ENCODE measurements at regions not wholly inside any gene's neighbourhood (a gene's known extent, or its start where the extent isn't known, plus 50 kb on each side); places are given as distances from the start of the nearest gene placed in this dataset.

DNA sequence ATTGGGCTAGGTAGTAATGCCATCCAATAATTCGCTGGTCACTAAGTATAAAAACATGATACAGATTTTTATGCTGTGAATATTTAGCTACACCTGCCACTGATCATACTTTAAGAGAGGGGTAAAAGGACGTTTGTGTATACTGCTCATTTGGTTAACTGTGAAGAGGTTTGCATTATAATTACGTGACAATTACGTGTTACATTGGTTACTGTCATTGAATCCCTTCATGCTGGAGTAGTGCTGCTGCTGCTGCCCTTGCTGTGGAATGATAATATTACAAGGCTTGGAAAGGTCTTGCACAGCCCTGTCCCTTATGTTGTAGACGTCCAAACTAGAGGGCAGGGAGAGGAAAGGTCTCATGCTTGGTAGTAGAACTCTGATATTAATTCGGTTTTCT is 312.2 kb upstream of the ATP2B1 start:
- DNase-seq: no peak

DNA sequence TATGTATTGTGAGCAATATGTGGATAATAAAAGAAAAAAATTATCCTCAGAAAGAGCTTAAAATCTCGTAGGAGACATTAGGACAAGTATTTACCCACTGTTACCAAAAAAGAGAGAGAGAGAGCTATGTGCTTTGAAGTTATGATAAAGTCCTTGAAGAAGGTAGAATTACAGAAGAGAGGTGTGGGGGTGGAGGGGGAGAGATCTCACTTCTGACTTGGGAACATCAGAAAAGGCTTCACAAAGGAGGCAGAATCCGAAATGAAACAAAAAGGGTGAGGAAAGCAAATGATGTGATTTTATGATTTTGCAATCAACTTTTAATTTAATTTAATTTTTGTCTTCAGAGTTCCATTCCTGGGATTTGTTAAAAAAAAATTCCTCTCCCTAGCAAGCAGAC is 311.8 kb upstream of the ATP2B1 start:
- DNase-seq: no peak

DNA sequence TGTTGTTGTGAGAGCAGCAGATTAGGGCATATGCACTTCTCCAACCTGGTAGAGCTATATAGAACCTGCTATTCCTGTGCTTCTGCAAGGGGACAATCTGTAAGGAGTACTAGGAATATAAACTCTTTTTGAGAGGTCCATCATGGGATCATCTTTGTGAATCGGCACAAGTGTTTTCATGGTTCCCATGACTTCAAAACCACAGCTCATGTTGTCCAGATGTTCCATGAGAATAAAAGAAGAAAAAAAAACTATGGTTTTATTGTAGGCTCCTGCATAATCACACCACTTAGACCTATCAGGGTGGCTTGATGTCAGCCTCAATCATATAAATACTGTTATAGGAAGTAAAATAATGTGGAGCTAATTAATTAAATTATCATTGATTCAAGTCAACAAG is 311.4 kb upstream of the ATP2B1 start:
- no peak for DNase-seq

DNA sequence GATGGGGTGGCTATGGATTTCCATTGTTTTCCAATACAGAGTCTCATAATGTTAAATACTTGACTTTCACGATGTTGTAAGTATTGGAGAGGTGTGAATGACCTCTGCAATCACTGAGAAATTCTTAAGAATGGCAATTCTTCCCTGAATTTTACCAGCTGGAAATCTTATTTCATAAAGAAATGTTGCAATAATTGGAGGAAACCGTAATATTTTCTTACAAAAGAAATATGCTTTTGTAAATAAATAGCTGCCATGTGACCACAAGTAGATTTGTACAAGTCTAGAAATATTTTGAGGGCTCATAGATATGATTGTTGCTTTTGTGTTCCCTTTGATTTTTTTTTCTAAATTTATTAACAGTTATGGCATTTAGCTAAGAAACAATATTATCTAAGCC is 308.7 kb upstream of the ATP2B1 start:
- no peak for DNase-seq

DNA sequence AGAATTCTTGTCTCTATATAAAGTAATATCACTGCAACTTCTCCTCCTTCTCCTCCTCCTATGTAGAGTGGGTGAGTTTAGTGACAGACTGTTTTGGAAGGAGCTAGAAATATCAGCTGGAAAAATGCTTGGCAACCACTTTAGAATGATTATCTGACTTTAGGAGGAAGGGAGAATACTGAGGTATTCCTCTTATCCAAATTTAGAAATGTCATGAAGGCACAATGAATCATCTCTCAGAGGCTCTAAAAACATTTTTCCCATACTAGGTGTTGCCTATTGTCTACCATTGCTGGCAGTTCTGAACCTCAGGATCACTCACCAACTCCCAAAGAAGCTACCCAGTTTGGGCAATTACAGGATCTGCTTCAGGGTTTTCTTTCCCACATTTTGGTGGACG is 306.6 kb upstream of the ATP2B1 start:
- no peak for DNase-seq

DNA sequence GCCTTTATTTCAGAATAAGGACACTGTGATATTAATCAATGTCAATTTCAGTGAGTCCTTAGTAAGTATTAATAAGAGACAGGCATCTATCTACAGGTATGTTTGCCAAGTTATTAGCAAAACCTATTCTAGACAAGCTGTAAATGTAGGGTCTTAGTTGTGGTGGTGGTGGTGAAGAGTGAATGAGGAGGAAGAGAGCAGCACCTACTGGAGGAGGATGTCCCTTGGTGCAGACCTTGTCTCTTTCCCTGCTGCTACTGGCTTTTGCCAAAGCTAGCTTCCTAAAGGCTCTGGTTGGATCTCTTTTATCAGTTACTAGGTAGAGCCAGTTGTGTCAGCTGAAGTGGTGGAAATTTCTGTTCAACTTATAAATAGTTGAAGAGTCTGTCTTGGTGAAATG is 304.8 kb upstream of the ATP2B1 start:
- DNase-seq: no peak

DNA sequence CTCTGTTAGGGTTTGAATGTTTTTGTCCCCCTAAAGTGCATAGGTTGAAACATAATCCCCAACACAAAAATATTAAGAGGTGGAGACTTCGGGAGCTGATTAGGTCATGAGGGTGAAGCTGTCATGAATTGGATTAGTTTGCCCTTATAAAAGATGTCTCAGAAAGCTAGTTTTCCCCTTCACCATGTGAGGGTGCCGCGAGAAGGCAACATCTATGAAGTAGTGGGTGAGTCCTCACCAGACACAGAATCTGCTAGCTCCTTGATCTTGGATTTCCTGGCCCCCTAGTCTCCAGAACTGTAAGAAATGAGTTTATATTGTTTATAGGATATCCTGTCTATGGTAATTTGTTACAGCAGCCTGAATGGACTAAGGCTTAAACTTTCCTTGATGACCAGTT is 301.5 kb upstream of the ATP2B1 start:
- DNase-seq: no peak

DNA sequence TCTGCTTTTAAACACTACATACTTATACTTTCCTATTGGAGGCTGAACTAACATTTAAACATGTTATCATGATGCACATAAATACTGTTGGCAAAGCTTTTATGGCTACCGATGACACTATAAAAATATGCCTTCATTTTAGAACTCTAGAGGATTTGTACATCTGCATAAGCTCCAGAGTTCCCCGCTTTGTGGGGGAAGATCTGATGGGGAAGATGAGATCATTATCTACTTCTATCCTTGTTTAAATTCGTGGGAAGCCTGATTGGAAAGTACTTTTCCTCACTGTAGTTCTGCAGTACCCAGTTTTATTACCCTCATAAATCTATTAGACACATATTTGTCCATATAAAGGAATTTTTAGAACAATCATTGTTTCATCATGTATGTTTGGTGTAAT is 299.6 kb upstream of the ATP2B1 start:
- no peak for DNase-seq

DNA sequence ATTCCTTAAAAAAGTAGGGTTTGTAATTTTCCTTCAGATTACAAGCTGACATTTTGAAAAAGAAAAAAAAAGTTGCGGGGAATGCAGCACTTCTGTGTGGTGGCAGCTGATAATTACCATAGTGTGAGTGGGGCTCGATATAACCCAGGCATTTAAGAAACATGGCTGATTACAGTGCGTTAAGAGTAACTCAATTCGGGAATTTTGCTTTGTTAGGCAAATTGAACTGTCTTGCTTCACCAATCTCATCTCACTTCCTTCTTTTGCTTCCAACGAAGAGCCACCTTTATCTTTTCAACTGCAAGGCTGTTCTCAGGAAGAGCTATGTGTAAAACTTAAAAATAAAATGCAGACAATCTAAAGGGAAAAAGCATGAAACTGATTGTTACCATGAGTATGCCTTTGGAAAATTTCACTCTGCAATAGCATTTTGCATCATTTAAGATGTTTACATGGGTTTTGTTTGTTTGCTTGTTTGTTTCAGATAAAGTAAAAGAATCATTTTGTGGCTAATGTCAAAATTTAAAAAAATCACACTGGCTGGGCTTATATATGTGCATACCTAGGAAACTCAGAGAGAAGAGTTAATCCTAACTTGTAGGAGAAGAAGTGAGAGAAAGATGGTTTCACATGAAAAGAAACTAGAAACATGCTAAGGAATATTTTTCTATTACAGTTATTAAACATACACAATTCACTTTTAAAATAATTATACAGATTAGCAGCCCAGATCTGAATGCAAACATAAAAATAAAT is 295.9 kb upstream of the ATP2B1 start:
- DNase-seq: no peak

DNA sequence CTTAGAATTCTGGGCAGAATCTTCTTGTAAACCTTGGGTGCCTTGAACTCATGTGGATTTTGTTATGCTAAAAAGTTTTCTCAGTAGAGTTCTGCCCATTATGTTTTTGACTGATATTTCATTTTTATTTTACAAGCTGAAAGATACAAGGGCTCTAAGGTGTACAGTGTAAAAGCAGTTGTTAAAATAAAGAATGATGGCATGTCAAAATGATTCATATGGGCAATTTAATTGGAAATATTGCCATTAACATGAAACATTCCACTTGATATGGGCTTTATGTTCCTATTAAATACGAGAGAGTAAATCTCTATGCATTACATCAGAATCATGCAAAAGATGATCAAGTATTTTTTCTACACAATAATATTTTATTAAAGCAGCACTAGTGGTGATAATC is 295.1 kb upstream of the ATP2B1 start:
- no peak for DNase-seq

DNA sequence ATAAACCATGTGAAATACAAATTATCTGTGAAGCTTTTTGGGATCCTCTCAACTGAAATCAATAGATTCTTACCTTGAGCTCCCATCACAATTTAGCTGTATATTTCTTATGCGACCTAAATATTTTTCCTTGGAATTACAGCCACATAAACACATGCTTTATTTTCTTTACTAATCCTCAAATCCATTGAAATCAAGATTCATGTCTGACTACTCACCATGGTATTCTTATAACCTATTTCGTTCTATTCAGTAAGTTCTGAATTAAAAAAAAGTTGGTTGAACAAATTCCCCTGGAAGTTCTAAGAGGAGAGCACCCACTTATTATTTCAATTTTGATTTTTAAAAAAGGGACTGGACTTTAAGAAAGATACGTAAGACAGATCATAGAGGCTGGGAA is 292.1 kb upstream of the ATP2B1 start:
- no peak for DNase-seq

DNA sequence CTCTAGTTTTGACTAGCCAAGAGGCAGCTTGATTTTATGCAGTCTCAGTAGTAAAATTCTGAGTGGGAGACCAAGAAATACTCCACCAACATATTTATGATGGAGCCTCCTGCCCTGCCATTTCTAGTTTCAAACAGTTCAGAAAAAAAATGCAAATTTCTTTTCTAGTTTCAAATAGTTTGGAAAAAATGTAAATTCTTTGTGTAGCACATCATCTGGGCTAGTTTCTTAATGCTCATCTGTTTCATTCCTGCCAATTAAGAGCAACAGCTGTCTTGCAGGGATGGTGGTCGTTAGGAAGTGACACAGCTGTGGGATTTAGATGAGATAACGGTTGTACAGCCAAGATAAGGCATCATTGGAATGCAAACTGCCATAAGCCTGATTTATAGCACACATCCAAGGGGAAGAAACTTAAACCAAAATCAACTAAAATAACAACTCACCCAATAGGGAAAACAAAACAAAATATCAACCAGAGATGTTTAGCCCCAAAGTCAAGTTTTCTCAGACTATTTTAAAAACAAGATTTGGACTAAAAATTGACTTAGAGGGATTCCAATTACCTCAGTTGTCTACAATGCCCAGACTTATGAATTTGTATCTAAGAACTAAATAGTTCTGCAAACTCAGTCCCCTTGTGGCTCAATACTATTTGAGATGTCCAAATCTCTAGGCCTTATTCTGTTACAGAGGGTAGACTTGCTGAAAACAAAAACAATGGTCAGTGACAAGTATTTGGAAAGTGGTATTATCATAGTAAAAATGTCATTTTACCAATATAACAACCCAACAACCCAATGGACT is 291.3 kb upstream of the ATP2B1 start:
- DNase-seq: no peak

DNA sequence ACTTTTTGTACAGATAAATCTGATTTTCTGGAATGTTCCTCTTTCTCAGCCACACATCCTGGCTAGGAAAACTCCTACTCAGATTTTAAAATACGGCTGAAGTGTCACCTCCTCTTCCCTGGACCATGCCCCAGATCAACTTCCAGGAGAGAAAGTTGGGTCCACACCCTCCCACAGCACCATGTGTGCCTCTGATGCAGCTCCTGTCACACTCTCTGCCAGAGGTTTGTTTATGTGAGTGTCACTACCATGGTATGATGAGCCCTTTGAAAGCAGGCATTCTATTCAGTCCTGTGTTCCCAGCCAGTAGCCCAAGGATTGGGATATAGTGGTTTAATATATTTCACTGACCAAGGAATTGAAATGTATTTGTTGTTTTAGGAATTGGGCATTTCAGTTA is 287.2 kb upstream of the ATP2B1 start:
- DNase-seq: no peak

DNA sequence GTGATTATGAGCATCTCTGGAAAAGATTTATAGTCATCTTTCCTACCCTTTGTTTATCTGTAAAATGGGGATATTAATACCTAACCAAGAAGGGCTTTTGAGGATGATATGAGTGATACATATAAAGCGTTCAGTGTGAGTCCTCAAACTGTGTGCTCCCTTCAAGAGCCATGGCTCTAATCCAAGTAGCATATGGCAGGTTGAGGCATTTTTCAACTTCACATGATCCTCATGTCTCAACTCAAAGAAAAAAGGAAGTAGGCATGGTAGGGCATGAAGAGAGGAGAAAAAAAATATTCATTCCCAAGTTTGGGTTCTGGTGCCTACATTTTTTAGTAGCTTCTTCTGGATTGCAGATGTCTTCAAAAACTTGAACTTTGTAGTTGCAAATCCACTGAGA is 286.3 kb upstream of the ATP2B1 start:
- no peak for DNase-seq

DNA sequence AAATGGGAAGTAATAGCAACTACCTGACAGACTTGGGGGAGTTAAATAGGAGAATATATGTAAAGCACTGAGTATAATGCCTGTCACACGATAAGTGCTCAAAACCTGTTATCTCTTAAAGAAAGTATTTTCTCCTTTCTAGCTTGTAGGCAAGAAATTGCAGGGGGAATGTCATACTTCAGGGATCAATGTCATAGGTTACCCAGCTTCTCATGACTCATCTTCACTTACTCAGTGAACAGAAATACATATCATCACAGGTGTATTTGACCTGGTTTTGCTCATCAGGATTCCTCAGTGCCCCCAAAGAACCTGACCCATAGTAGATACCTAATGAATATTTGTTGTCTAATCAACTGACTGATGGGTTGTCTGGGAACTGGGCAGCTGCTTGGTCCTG is 285.0 kb upstream of the ATP2B1 start:
- DNase-seq: no peak

DNA sequence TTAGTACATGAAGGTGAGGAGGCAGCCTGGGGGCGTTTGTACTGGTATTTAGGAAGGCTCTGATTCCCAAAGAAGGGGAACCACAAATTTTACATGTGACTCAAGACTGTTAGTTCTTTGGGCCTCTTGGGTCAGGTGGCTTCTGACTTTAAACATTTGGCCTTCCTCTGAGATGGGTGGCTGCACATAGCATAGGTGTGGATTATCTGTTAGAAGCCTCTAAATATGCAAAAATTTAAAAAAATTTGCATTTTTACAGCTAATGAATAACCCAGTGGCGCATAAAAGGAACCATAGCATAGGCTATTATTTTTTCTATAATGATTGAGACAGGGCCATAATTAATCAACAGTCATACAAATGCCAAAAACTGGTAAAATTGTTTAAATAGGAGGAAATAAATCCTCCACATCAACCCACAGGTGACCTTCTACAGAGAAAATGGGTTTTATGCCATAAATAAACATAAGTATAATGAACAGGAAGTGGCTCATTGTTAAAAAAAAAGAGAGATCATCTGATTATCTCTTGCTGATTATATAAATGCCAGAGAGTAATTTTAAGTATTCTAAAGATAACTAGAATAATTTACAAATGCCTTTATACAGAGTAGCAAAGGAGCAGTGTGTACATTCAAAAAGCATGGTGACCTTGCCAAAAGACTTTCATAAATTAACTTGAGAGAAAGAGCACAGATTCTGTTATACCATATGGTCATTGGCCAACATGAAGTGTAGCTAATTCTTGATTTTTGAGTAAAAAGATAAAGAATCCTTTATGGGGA is 284.2 kb upstream of the ATP2B1 start:
- no peak for DNase-seq

DNA sequence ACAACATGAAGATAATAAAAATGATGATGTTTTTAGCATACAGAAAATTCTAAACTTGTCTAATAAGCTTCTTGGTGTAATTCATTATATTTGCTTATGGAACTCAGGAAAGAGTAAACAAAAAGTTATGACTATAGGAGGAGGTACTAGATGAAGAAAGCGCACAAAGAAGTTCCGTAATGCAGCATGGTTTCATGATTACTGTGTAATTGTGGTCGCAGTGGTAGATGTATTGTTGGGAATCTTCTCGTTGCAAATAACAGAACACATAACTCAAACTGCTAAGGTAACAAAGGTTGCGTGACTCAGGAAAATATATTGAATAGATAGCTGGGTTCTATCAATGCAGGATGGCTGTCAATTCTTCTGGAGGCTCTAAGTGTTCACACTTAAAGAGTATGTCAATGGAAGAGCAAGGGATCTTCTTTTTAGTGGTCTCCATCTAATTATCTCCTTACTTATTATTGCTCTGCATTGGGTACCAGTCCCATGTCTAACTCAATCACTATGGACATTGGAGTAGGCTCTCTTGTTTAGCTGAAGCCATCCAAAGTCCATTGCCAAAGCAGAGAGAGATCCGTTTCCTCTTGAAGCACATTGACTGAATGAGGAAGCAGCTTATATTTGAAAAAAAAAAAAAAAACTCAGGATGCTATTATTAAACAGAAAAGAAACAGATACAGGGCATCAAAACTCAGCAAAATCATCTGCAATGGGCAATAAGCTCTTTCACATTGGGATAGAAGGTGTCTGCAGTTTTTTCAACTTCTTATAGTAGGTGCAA is 283.4 kb upstream of the ATP2B1 start:
- no peak for DNase-seq

DNA sequence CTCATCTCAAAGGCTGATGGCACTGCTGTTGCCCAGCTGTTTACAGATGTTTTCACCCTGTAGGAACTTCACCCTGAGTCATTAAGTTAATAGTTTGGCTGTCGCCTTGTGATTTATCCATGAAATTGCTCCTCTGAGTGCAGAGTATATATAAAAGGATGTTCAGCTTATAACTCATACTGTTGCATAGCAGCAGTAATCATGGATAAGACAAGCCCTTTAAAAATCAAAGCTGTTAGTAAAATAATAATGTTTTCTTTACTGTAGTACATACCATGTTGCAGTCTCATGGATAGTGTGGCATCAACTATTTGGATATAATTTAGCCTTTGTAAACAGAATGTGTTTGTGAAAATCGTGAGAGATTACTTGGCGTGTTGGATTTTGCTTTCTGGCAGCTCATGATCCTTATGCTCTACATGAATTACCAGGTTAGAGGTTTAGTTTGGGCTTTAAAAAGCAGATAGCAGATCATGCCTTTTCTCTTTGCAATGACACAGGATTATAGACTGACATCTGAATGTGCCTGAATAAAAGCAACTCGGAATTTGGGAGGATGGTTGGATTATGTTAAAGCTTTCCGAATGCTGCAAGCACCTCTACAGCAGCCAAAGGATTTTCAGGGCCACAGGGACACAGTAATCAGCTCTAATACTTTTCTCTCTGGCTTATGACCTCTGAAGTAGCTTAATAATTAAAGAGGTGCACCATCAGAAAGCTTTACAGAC is 279.7 kb upstream of the ATP2B1 start:
- DNase-seq: no peak

DNA sequence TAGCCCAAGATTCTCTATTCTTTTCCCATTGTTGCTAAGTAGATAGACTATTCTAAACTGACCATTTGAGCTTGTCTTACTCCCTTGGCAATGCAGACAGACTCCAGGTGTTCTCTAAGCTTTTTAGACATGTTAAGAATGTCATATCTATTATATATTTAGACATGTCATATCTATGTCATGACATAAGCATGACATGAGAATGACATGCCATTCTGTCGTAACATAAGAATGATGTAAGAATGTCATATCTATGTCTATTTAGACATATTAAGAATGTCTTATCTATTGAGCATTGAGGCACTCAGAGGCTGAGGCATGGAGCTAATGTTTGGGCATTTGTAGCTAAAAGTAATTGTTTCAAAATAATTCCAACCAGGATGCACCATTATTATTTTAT is 277.3 kb upstream of the ATP2B1 start:
- DNase-seq: no peak

DNA sequence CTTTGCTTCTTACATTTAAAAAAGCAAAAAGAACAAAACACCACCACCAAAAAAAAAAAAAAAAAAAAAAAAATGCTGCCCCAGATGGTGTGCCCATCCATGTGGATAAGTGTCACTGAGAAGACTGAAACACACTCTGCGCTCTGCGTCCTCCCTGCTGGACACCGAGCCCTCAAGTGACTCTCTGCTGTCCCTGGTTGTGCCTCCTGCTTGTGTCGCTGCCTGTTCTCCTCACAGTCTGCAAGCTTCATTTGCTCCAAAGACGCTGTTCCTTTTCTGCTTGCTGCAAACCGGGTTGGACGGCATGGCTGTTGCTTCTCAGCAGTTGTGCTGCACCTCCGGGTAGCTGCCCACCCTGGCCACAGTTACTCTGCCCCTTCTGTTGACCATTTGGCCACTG is 276.2 kb upstream of the ATP2B1 start:
- no peak for DNase-seq

DNA sequence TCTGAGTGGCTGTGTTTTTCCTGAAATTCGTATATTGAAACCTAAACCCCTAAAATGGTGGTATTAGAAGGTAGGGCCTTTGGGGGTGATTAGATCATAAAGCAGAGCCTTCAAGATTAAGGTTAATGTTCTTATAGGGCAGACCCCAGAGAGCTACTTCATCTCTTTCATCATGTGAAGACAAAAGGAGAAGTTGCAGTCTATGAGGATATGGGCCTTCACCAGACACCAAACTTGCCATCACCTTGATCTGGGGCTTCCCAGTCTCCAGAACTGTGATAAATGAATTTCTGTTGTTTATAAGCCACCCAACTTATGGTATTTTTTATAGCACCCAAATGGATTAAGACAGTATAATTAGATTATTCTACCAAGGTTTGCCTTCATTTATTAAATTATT is 275.0 kb upstream of the ATP2B1 start:
- DNase-seq: no peak

DNA sequence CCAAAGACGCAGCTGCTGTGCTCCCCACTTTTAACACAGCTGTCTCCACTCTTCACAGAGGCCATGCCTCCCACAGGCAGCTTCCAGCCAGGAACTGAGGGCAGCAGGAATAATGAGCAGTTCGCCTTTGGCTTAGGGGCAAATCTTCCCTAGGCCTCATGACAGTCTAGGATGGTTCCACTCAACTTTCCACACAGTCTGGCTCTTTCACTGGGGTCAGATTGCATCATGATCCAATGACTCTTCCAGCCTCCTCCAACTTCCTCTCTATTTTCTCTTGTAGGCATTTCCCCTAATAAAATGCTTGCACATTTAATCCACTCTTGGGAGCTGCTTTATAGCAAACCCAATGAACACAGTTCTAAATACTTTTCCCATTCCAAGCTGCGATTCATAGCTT is 271.6 kb upstream of the ATP2B1 start:
- no peak for DNase-seq
